Fibroblast of lung (primary cell): ENCODE measurements at regions not wholly inside any gene's neighbourhood (a gene's known extent, or its start where the extent isn't known, plus 50 kb on each side); places are given as distances from the start of the nearest gene placed in this dataset.

Experiments used
- DNase-seq, 2 donors: peaks; one replicate each; pipeline versions ENCODE4 v3.0.0 to v3.0.0-alpha.2; 2010; ENCODE audit warnings: low read depth in 2 of 2
- H2AFZ ChIP-seq: 2 replicates; pipeline ENCODE4 v1.5.1; 2012; ENCODE audit warnings: low read length, control low read depth, inconsistent platforms
- H3K27ac ChIP-seq: 2 replicates; pipeline ENCODE4 v1.5.1; 2011; ENCODE audit warnings: low read length, control low read depth; ENCODE audit not compliant: insufficient read depth
- H3K27me3 ChIP-seq: 2 replicates; pipeline ENCODE4 v1.5.1; 2011; ENCODE audit warnings: mild to moderate bottlenecking, low read length; ENCODE audit not compliant: control insufficient read depth, insufficient read depth
- H3K36me3 ChIP-seq: 2 replicates; pipeline ENCODE4 v1.5.1; 2011; ENCODE audit warnings: low read length; ENCODE audit not compliant: control insufficient read depth, insufficient read depth
- H3K4me1 ChIP-seq: 2 replicates; pipeline ENCODE4 v1.5.1; 2011; ENCODE audit warnings: low read length; ENCODE audit not compliant: control insufficient read depth, insufficient read depth; ENCODE audit errors: extremely low read depth
- H3K4me2 ChIP-seq: 2 replicates; pipeline ENCODE4 v1.5.1; 2011; ENCODE audit warnings: low read length, control low read depth; ENCODE audit not compliant: insufficient read depth; ENCODE audit errors: extremely low read depth
- H3K4me3 ChIP-seq, 4 experiments: fragments of 200-600 bp in 1 of 4; sonication (generic) in 1 of 4; replicated peaks in 1 of 4; 2 replicates each; pipeline ENCODE4 v1.5.1; 2011 to 2016; ENCODE audit warnings: low read length in 4 of 4, low read depth in 3 of 4, mild to moderate bottlenecking in 3 of 4, control low read depth in 2 of 4, inconsistent platforms in 1 of 4, mixed read lengths in 1 of 4; ENCODE audit not compliant: insufficient read depth in 1 of 4; ENCODE audit errors: control extremely low read depth in 1 of 4
- H3K79me2 ChIP-seq: 2 replicates; pipeline ENCODE4 v1.5.1; 2012; ENCODE audit warnings: mild to moderate bottlenecking, low read length, inconsistent platforms; ENCODE audit not compliant: control insufficient read depth, insufficient read depth
- H3K9ac ChIP-seq: 2 replicates; pipeline ENCODE4 v1.5.1; 2011; ENCODE audit warnings: mild to moderate bottlenecking, low read length, control low read depth; ENCODE audit not compliant: insufficient read depth
- H3K9me3 ChIP-seq: 2 replicates; pipeline ENCODE4 v1.5.1; 2012; ENCODE audit warnings: low read depth, low read length; ENCODE audit not compliant: control insufficient read depth, insufficient read depth
- H4K20me1 ChIP-seq: 2 replicates; pipeline ENCODE4 v1.5.1; 2011; ENCODE audit warnings: low read length; ENCODE audit not compliant: control insufficient read depth, insufficient read depth; ENCODE audit errors: extremely low read depth
- CTCF ChIP-seq, 2 donors: IDR thresholded peaks in 1 of 2; conservative IDR thresholded peaks in 1 of 2; 1 replicate in 1 of 2; 2 replicates in 1 of 2; pipeline ENCODE4 v1.5.1; 2011 to 2012; ENCODE audit warnings: low read length in 2 of 2, control low read depth in 1 of 2, inconsistent platforms in 1 of 2, low read depth in 1 of 2, mild to moderate bottlenecking in 1 of 2
- EZH2 ChIP-seq: IDR thresholded peaks from 2 replicates; pipeline ENCODE4 v1.5.1; 2012; ENCODE audit warnings: low read length, control low read depth, mild to moderate bottlenecking; ENCODE audit errors: missing control alignments

- H3K4me3 ChIP-seq: no peak overlapping the region
- no peak overlapping the region for H3K4me2 ChIP-seq
- H3K27me3 ChIP-seq: no peaks in the 10 kb centered on the region
- no peaks in the 10 kb centered on the region for H3K36me3 ChIP-seq
- DNase-seq: no peak
- H2AFZ ChIP-seq: no peak overlapping the region
- no peaks in the 10 kb centered on the region for H3K4me1 ChIP-seq
- no peak overlapping the region for H3K9ac ChIP-seq
- H3K79me2 ChIP-seq: no peaks in the 10 kb centered on the region
- H3K9me3 ChIP-seq: no peaks in the 10 kb centered on the region
- TF ChIP-seq EZH2: no peak
- no peak for TF ChIP-seq CTCF (conservative IDR thresholded peaks at IDR 0.05 in 1 of 2, IDR thresholded peaks at IDR 0.05 in 1 of 2; ENCODE audit: low read depth in 1 of 2, low read length in 2 of 2)
- H3K27ac ChIP-seq: no peak overlapping the region
- no peaks in the 10 kb centered on the region for H4K20me1 ChIP-seq
These were observed 179.5 kb downstream of the GPAM start for GRCh38 chr10:112004075-112004474.

- no peaks in the 10 kb centered on the region for H4K20me1 ChIP-seq
- no peaks in the 10 kb centered on the region for H3K4me1 ChIP-seq
- no peaks in the 10 kb centered on the region for H3K36me3 ChIP-seq
- H2AFZ ChIP-seq: no peak overlapping the region
- no peaks in the 10 kb centered on the region for H3K9me3 ChIP-seq
- no peak overlapping the region for H3K27ac ChIP-seq
- no peak overlapping the region for H3K4me2 ChIP-seq
- no peak overlapping the region for H3K4me3 ChIP-seq
- DNase-seq: no peak
- no peaks in the 10 kb centered on the region for H3K79me2 ChIP-seq
- no peaks in the 10 kb centered on the region for H3K27me3 ChIP-seq
- TF ChIP-seq CTCF (conservative IDR thresholded peaks at IDR 0.05 in 1 of 2, IDR thresholded peaks at IDR 0.05 in 1 of 2; ENCODE audit: low read depth in 1 of 2, low read length in 2 of 2): no peak
- no peak for TF ChIP-seq EZH2
- no peak overlapping the region for H3K9ac ChIP-seq
These were observed 178.5 kb downstream of the GPAM start for GRCh38 chr10:112005044-112005443.

GRCh38 chr10:112006407-112006806, 177.2 kb downstream of the GPAM start:
- H3K36me3 ChIP-seq: no peaks in the 10 kb centered on the region
- H4K20me1 ChIP-seq: no peaks in the 10 kb centered on the region
- no peaks in the 10 kb centered on the region for H3K4me1 ChIP-seq
- no peaks in the 10 kb centered on the region for H3K9me3 ChIP-seq
- no peak overlapping the region for H3K4me2 ChIP-seq
- no peak overlapping the region for H3K27ac ChIP-seq
- DNase-seq: no peak
- H3K9ac ChIP-seq: no peak overlapping the region
- H2AFZ ChIP-seq: no peak overlapping the region
- TF ChIP-seq EZH2 (no peak), CTCF (conservative IDR thresholded peaks at IDR 0.05 in 1 of 2, IDR thresholded peaks at IDR 0.05 in 1 of 2; ENCODE audit: low read depth in 1 of 2, low read length in 2 of 2) (no peak)
- H3K27me3 ChIP-seq: no peaks in the 10 kb centered on the region
- no peak overlapping the region for H3K4me3 ChIP-seq
- H3K79me2 ChIP-seq: no peaks in the 10 kb centered on the region
